DMS153 (cell line): ENCODE measurements at regions not wholly inside any gene's neighbourhood (a gene's known extent, or its start where the extent isn't known, plus 50 kb on each side); places are given as distances from the start of the nearest gene placed in this dataset.

Experiments
- DNase-seq: peaks from one replicate; lab custom pipeline; 2025; lab: John Stamatoyannopoulos, UW

DNA sequence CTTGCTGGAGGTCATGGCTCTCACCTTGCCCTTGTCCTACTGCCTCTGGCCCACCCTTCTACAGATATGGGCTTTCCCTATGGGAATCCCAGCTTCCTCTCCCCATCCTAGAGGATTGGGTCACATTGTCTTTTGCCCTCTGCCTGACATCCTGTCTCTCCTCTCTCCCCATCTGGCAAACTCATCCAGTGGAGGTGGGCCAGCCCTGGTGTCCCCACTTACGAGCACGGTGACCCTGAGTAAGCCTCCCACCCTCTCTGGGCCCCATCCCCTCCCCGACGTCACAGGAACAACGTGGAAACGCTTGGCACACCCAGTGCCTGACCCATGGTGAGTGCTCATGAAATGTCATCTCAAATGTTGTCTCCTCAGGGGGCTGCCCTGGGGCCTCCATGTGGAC lies 56.1 kb upstream of the ID3 start:
- DNase-seq, result no peak

DNA sequence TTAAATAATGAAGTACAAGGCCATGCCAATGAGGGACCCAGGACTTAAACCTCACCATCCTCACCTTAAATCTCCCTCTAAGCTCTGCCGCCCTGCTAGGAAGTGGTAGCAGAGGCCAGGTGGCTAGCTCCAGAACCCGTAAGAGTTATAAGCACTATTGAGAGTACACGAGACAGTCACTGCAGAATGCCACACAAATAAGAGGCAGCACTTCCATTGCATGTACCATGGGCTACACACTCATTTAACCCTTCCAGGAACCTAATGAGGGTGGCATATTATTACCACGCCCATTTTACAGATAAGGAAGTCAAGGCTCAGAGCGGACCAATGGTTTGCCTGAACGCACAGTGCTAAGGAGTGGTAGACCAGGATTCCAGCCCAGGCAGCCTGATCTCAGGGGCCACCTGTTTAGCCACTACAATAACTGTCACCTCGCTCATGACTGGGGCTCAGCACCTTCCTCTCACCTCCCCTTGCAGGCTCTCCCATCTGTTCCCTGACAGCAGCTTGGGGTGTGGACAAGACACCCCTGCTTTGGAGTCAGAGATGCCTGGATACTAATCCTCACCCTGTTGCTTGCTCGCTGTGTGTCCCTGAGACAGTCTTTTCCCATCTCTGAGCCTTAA lies 54.8 kb upstream of the ID3 start:
- DNase-seq, result no peak

DNA sequence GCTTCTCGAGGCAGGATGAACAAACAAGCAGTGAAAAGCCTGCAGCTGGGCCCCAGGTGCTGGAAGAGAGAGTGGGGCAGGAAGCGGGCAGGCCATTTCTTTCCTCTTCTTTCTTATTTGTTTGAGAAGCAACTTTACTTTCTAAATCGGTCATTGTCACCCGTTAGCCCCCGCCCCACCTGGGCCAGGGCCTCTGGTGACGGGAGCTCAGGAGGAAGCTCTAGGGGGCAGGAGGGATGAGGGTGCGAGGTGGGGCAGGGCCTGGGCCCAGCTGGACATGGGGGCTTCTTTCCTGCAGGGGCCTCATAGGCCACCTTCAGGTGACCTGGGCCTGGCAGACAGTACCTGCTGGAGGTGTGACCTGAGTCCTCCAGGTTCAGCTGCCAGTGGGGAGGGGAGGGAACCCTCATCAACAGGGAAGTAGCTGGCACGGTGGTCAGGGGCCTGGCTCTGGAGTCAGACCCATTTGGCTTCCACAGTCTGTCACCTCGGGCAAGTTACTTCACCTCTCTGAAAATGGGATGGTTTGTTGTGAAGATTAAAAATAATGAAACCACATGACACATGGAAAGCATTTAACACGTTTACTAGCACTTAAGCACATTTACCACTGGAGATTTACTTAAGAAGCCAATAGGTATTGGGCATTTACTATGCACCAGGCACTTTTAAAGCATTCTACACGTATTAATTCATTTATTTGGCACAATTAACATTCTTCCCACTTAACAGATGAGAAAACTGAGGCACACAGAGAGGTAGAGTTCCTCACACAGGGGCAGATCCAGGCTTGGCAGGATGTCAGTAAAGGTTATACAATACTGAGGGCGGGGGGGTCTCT lies 54.1 kb upstream of the ID3 start:
- DNase-seq, result no peak

DNA sequence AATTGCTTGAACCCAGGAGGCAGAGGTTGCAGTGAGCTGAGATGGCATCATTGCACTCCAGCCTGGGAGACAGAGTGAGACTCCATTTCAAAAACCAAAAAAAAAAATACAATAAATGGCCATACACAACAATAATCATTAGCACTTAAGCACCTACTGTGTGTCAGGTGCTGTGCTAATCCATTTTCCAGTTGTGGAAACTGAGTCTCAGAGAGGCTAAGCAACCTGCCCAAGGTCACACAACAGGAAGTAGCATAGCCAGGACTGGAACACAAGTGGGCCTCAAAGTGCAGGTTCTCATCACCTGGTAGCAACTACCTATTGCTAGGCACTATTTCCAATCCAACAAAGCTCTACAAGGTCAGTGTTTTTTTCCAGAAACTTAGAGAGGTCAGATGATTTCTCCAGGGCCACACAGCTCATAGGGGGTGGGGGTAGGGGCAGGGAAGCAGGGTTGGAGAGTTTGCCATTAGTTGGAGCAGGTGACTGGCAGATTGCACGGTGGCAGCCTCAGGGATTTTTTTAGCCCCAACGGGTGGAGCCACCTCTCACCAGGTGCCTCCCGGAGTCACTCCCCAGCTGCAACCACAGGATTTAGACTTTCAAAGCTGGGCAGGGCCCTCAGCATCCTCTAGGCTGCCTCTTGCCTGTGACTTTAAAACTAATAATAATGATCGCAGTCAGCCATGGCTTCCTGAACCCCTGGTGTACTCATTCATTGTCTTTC lies 52.5 kb upstream of the ID3 start:
- peak; percentile 33 for DNase-seq

DNA sequence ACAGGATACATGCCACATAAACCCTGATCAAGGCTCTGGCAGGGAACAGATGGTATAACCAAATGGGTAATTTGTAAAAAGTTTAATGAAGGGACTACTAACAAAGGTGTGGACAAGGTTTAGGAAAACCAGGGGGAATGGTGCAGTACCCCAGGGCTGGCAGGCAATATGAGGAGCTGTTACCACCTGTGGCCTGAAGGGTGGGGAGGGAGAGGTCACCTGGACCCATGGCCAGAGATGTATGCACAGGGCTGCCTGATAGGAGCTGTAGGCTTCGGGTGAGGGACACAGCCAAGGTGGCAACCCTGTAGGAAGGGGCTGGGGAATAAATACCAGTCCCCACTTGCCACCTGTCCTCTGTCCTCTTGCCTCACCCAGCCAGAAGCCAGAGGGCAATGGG lies 51.4 kb upstream of the ID3 start:
- DNase-seq, result no peak

DNA sequence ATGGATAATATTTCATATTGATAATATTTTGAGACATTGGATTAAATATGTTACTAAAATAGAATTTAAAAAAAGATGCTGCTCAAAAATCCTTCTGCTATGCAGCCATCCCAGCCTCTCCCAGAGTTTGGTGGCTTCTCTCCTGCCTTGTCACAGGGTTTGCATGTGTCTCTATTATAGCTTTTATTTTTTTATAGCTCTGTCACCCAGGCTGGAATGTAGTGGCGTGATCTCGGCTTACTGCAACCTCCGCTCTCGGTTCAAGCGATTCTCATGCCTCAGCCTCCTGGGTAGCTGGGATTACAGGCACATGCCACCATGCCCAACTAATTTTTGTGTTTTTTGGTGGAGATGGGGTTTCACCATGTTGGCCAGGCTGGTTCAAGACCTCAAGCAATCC lies 50.7 kb upstream of the ID3 start:
- DNase-seq, result no peak
